Anterior cingulate cortex (tissue), 58 donors: ENCODE measurements at regions not wholly inside any gene's neighbourhood (a gene's known extent, or its start where the extent isn't known, plus 50 kb on each side); places are given as distances from the start of the nearest gene placed in this dataset.

ENCODE experiments used
- DNase-seq, 58 donors: peaks; one replicate each; lab custom pipeline; 2025; lab: John Stamatoyannopoulos, UW

DNA sequence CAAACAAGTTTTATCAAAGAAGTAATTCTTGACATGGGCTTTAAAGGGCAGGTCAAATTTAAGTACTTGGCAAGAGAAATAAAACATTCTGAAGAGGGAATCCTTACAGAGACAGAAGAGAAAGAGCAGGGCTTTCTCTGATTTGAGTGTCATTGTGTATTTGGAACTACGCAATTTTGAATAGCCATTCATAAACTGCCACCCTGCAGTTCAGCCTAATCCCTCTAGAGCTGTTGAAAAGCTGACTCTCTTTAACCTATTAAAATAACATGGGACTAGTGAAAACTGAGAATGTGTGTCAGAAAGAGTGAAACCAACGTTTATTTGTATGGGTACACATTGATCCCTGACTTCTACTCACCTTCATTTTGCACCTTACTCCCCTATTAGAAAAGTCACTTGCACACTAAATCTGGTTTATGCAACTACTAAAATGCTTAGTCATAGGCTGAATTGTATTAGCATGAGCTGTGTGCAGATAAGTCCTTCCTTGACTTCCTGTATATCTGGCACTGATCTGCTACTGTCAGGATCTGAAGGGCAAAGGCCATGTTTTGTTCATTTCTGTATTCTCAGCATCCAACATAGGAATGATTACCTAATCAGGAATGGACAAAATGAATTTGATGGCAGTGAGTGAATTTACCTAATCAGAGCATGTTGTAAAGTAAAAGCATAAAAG is 458.9 kb downstream of the NOVA1 start:
- no peak for DNase-seq

DNA sequence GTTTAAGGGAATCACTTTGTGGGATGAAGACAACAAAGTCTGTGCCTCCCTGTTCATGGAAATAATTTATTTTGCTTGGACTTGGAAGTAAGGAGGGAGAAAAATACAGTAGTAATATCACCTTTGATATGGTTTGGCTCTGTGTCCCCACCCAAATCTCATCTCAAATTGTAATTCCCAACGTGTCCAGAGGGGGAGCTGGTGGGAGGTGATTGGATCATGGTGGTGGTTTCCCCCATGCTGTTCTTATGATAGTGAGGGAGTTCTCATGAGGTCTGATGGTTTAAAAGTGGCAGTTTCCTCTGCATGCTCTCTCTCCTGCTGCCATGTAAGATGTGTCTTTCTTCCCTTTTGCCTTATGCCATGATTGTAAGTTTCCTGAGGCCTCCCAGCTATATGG is 460.7 kb downstream of the NOVA1 start:
- no peak for DNase-seq

DNA sequence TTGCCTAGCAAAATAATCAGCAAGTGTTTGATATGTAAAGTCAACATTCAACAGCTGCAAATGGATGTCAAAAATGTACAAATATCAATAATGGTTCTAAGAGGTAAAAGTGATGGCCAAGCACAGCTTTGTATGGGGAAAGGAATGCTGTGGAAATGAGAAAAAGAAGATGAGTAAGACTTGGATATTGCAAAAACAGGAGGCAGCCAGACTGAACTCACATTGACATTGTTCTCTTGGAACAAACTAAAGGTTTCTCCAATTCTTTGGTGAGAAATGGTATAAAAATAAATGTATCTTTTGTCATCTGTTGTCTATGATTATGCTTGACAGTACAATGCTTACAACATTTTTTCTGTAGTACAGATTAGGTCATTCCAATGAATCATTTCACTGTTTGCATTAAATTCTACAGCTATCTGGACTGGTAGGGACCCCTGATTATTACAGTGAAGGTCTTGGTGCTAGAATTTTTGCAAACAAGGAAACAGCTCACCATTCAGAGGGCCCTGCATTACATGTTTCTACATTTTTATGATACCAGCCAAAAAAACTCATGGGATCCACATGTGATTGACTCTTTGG is 465.7 kb downstream of the NOVA1 start:
- DNase-seq: no peak

DNA sequence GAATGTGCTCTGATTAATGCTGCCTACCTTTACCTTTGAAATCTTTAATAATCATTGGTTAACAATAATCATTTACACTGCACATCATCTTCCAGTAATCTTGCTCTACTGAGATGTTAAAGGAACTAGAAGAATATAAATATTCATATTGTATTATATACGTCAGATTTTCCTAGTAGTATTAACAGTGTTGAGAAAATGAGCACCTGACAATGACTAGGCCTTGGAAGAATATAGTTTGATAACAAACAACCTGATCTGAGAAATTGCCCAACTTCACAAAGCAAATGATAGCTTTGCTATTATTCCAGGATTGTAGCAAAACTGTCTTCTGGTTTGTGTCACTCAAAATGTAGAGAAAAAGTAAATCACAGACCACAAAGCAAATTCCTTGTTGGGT is 467.1 kb downstream of the NOVA1 start:
- no peak for DNase-seq

DNA sequence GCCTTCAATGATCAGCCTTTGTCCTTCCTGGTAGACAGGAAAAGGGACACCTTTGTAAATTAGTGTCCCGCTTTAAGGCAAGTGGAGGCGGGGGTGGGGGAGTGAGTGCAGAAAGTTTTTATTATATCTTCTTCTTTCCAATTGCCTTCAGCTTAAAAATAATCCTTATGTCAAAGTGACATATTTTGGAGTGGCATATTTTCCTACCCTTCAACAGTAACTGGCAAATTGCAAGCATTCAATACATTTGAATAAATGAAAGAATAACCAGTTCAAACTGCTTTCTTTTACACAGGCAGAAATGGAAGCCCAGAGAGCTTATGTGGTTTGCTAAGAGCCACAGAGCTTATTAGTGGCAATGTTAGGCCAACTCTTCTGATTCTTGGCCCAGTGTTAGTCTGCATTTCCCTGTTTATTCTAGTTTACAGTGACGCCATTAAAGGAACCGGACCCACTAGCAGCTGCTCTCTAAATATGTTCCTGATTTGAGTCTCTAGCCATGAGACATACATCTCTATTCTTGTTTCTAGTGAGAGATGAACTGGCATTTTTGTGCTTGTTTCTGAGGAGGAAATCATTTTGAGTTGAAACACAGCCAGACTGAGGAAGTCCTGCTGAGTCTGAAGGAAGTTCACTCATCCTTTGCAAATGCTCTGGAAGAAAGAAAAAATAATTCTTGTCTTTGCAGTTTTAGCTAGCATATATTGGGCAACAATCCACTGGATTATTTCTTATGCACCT is 468.7 kb downstream of the NOVA1 start:
- DNase-seq: peak in 3 of 58 donors; percentile 3 to 12 (median 6)

DNA sequence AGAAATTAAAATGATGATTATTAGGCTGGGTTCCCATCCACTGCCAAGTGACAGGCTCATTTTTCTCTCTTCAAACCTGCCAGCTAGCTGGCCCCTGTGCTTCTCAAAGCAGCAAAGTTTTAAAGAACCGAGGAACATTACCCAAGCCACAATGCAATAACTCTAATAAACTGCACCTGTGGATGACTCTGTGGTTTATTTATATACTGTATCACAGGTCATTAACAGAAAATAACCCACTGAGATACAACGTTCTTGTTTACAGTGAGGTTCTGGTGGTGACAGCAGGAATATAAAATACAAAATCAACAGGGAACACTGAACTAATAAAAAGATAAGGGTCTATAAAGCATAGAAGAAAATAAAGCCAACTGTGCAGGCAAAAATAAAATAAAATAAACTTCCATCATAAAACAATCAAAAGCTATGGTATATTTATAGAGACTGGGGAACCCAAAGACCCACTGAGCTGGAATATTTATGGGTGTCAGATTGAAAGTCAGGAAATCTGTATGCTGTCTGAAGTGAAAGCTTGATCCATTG is 472.9 kb downstream of the NOVA1 start:
- no peak for DNase-seq

DNA sequence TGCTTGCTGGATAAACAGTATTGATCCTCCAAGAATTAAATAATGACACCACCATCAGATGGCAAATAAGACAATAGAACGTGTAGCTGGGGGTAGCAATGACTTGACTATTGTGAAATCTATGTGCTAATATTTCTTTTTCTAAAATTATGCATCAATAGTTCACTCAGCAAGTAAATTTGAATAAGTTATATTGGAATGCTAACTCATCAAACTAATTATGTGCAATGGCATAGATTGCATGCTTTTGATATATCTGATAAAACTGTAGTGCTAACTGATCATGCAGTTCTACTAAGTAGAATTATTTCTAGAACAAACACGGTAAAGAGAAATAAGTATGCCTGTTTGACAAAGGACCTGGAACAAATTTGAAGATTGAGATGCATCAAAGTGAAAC is 474.4 kb downstream of the NOVA1 start:
- no peak for DNase-seq

DNA sequence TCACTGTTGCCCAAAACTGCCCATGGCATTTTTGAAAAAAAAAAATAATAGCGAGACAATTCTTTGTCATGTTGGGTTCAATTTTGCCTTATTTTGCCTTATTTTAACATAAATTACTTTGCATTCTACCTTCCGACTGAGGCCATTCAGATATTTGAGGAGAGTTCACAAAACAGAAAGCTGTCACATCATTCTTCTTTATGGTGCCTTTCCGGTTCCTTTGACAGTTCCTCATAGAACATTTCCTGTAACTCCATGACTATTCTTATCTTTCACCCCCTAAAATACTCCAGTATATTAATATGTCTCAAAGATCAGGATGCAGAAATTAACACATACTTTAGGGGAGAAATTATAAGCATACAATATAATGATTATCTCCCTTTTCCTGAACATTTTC is 476.7 kb downstream of the NOVA1 start:
- no peak for DNase-seq

DNA sequence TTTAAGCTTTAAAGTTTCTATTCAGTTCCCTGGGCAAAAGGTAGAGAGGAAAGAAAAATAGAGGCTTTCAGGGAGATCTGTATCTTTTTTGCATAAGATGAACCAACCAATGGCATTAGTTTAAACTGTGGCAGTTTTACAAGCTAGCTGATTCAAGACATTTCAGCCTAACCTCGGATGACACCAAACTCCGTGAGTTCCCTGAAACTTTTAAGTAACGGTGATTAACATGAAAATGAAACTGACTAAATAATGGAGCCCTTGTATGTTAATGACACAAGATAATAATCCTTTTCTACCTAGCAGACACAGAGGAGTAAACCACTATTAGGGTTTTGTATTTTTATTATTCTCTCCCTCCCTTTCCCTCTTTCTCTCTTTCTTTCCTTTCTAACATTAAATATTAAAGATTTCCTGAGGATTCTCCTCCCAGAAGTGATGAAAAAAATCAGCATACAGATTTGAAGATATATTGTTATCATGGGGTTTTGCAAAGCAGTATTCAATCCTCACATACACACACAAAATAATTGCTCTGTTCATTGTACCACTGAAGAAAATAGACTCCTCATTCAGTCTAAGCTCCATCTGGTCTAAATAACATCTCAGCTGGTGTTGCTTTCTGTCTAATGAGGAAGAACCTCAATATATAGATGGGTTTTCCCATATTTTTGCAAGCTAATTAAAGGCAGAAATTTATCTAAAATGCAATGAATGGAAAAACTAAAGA is 483.8 kb downstream of the NOVA1 start:
- DNase-seq: no peak

DNA sequence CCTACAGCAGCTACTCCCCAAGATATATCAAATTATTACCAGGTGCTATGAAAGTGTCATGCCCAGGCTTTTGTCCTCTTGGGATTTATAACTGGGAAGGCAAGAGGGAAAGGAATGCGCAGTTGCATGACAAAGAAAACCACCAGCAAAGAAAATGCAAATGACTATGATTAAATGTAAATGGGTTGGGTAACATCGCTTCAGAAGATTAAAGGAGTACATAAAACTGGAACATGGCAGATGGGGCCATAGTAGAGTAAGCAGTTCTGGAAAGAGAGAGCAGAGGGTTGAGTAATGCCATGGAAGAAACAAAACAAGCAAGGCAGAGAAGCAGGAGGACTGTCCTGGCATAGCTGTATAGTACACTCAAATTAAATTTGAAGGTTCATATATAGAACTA is 493.1 kb downstream of the NOVA1 start:
- no peak for DNase-seq

DNA sequence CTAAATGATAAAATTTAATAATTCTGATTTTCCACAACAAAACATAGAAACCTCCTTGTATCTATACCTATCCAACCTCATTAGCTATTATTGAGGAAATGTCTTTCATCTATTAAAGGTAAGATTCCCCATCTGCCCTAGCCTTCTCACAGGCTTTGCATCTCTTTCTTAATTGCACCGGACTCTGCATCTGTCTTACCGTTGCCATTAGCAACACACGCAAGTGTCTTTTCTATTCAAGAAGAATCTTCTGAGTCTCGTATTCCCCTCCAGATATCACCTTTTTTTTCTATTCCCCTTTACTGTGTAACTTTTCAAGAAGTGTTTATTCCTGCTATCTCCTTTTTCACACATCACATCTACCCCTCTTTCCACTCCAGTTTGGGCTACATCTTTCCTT is 500.0 kb downstream of the NOVA1 start:
- no peak for DNase-seq

DNA sequence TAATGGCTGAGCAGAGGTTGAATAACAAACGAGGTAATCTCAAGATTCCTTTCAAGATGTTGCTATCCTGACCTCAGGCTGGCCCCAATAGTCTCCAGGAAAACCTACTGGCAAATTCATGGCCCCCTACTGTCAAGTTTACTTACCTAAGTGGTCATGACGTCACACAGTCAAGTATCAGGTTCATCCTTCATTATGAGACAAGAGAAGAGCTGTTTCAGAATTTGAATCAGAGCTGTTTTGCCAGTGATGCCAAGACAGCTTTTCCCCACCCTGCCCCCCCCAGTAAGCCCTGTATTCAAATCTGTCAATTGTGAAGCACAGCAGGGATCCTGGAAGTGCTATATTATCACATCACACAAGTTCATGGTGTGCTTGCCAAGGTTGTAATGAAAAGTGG is 509.6 kb downstream of the NOVA1 start:
- DNase-seq: no peak

DNA sequence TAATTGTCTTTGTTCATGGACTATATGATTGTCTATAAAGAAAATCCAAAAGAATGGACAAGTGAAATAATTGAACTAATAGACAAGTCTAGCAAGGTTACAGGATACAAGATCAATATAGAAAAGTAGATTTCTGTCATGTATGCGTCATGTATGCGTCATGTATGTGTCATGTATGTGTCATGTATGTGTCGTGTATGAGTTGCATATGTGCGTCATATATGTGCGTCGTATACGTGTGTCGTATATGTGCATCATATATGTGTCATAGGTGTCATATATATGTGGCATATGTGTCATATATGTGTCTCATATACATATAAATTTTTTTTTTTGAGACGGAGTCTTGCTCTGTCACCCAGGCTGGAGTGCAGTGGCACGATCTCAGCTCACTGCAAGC is 516.8 kb downstream of the NOVA1 start:
- DNase-seq: no peak

DNA sequence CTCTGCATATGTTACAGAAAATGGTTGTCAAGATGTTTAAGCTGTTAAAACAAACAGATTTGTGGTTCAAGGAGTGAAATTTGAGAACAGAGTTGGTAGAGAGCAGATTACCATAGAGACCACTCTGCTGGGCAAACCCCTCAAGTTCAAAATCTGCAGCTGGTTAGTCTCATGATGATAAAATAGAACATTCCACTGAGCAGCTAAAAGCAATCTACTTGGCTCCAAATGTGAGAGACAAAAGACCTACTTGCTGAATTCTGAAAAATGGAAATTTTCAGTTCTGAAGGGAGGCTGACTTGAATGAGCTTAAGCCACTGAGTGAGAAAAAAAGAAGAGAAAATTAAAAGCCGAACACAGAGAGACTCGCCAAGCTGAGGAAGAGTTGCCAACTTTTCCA is 519.3 kb downstream of the NOVA1 start:
- no peak for DNase-seq

DNA sequence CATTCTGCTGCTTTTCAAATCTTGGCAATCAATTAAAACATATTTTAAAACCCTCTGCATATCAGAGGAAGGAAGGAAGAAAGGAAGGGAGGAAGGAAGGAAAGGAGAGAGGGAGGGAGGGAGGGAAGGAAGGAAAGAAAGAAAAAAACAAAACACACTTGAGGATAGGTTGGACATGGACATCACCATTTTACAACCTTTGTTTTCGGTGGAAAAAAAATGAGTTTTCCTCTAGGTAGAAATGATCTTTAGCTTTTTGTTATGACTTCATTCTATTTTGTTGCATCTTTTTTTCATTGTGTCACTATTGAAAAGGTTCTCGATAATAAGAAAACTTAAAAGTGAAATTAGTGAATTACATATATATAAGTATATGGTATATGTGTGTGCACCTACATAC is 522.9 kb downstream of the NOVA1 start:
- DNase-seq: no peak

DNA sequence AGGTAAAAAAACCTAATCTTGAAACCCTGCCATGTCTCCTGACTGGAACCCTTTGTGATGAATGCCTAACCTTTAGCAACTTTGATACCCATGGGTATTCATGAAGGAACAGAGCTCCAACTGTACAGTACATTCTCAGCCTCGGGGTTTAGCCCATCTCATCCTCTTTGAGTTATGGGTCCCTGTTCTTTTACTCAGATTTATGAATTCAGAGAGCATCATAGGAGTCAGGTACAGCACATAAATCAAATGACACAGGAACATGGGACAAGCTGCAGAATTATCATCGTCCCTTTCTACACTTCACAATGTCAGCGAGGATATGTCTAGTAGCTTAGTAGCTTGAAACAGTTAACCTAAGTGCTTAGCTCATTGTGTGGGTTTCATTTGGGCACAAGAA is 527.4 kb downstream of the NOVA1 start:
- no peak for DNase-seq

DNA sequence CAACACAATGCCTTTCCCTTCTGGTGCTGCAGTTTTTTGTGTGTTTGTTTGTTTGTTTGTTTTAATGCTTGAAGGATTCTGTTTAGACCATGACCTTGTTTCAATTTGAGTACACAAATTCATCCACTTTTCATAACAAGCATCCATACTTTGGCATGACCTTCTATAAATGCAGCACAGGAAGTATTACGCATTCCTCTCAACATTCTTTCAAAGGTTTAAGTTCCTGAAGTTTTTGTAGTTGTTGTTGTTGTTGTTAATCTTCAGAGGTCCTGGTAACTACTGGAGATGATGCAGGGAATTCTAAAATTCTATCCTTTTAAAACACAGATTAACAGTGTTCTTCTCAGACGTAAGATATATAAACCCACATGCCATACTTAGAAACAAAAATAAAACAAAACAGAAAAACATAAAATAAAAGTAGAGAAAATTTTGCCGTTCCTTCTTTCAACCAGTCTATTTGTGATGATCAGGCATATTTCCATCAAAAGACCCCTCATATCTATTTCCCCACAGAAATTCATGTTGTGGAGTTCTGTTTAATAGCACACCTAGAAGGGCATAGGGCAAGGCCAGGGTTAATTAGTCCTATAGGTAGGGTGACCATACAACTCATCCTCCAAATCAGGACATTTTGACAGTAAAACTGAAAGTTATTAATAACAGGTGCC is 529.9 kb downstream of the NOVA1 start:
- DNase-seq: no peak

DNA sequence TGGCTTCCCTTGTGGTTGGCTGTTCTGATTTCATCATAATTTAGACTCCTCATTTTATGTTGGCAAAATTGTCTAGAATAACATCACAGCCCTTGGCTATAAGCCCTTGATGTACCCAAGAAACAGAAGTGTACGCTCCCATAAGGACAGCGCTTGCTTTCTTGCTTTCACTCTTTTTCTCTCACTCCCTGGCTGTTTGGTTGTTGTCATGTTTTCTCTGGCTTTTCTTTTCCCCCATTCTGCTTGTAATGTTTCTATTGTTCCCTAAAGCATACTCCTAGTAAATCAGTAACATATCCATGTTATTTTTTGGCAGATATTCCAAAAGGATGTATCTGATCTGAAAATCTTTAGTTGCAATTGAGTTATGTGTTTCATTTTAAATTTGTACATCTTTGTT is 530.5 kb downstream of the NOVA1 start:
- no peak for DNase-seq

DNA sequence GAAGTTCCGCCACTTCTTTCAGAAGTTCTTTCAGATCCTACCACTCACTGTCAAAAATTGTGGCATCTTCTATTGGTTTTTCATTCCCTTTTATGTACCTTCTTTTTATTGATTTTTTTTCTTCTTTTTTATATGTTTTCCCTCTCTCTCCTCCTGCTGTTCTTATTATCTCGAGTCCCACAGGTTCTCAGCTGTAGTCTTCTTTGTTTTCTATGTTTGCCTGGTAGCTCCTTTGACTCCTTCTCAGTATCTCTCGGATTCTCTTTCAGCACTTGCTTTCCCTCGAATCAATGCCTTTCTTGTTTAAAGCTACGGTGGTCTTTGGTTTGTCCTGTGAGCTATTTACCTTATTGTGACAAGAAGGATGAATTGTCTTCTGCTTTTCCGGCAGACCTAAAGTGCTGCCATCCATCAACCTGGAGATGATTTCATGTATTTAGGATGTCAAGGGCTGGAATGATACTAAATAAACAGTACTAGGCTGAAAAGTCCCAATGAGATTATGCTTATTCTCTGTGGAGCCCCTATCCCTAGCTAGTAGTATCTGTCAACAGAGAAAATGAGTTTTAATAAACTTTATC is 541.7 kb downstream of the NOVA1 start:
- no peak for DNase-seq

DNA sequence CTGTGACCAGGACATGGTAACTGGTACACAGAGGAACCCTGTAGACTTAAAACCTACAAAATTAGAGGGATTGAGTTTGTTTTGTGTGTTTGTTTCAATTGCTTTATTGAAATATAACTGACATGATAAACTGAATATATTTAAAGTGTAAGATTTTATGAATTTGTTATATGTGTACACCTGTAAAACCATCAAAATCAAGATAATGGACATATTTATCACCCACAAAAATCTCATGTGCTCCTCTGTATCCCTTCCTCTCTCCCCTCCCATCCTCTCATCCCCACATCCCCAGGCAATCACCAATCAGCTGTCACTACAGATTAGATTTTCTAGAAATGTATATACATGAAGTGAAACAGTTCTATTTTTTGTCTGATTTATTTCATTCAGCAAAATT is 565.5 kb downstream of the NOVA1 start:
- DNase-seq: no peak
